ENCODE measurements at regions not wholly inside any gene's neighbourhood (a gene's known extent, or its start where the extent isn't known, plus 50 kb on each side); places are given as distances from the start of the nearest gene placed in this dataset.
"Not testable (repeated sequence)": the region's sequence is repeated elsewhere in the genome, so short reads cannot be mapped to it uniquely, and the experiment has no call there.

DNA sequence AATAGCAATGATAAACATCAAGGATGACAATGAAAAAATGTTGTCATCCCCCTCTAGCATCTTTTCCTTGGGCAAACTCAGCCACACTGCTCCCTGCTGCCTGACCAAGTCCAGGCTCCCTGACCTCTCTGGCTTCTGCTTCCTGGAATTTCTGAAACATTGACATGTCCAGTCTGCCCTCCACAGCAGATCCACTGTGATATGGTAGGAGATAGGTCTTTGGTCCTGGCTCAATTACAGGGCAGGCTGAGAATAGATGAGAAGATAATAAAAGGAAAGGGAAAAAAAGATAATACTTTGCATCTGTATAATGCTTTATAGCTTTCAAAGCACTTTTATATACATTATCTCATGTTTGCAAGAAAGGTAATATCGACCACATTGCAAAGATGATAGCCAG, 417.7 kb downstream of the BUD13 start:
- intact Hi-C loops (cut with micrococcal nuclease), result no loop called here
- H3K27me3 Mint-ChIP-seq, result peaks cover 34% of the 10 kb centered on the region
- H3K4me3 Mint-ChIP-seq, result no peak overlapping the region
- no peaks in the 10 kb centered on the region for H3K36me3 Mint-ChIP-seq (ENCODE audit: low read depth)
- H3K27ac Mint-ChIP-seq, result no peak overlapping the region
- no peaks in the 10 kb centered on the region for H3K9me3 Mint-ChIP-seq
- no peaks in the 10 kb centered on the region for H3K4me1 Mint-ChIP-seq (ENCODE audit: low read depth)

DNA sequence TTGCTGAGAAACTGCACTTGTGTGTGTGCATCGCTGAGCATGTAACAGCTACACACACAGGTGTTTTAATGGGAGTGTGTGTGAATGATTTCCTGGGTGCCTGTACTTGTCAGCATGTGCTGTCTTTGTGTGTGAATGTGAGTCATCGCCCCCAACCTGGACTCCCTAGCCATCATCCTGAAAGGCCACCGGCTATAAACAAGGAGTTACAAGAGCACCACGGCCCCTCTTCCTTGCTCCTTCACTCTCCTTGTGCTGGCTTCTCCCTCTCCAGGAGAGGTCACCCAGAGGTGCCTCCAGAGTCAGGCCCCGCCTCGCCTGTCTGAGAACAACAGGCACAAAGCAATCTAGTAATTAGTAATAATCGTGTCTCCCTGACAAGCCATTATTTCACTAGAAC, 419.2 kb downstream of the BUD13 start:
- no peaks in the 10 kb centered on the region for H3K36me3 Mint-ChIP-seq (ENCODE audit: low read depth)
- intact Hi-C loops (cut with micrococcal nuclease), result no loop called here
- H3K27ac Mint-ChIP-seq, result no peak overlapping the region
- no peak overlapping the region for H3K4me3 Mint-ChIP-seq
- H3K27me3 Mint-ChIP-seq, result peaks cover 24% of the 10 kb centered on the region
- peaks cover 10% of the 10 kb centered on the region for H3K4me1 Mint-ChIP-seq (ENCODE audit: low read depth)
- peaks cover 11% of the 10 kb centered on the region for H3K9me3 Mint-ChIP-seq

DNA sequence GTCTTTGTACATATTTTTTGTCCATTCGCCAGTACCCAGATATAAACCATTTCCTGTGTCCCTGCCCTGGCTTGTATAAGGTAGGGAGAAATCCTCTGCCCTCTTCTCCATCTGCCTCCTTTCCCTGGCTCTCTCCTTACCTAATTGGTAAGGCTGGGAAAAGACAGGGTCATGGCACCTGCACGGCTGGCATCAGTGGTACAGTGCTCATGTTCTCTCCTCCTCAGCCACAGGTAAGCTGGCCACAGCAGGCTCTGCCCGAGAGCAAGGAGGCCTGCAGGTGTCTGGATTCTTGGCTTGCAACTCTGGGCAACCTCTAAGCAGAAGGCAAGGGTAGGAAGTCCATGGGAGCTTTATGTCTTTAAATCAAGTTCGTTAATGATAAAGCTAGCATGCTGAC, 419.9 kb downstream of the BUD13 start:
- Mint-ChIP-seq H3K27ac (no peak overlapping the region), H3K4me3 (no peak overlapping the region)

DNA sequence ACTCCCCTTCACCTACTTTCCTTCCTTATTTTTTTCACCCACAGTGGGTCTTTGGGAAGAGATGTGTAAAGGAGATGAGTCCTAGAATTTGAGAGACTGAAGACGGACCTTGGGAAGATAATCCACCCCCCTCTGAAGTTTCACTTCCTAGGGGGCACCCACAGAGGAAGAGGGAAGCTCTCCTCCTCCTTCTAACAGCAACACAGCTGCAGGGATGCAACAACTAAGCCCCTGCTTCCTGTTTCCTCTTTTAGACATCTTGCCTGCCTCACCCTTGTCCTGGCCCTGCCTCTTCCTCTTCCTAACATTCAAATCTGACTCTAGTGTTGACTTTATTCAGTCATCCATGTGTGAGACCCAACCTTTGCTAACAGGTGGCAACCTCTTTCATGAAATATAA, 424.6 kb downstream of the BUD13 start:
- Mint-ChIP-seq H3K4me3 (no peak overlapping the region), H3K4me1 (ENCODE audit: low read depth) (peaks cover 16% of the 10 kb centered on the region), H3K27ac (no peak overlapping the region), H3K36me3 (ENCODE audit: low read depth) (no peaks in the 10 kb centered on the region), H3K9me3 (peaks cover 17% of the 10 kb centered on the region), H3K27me3 (peaks cover 15% of the 10 kb centered on the region)
- intact Hi-C loops (cut with micrococcal nuclease), result no loop called here

More for the DNA sequence above, 419.9 kb downstream of the BUD13 start:
- intact Hi-C loops (cut with micrococcal nuclease), result no loop called here
- H3K9me3 Mint-ChIP-seq, result peaks cover 17% of the 10 kb centered on the region
- peaks cover 18% of the 10 kb centered on the region for H3K27me3 Mint-ChIP-seq
- H3K4me1 Mint-ChIP-seq (ENCODE audit: low read depth), result peaks cover 16% of the 10 kb centered on the region
- H3K36me3 Mint-ChIP-seq (ENCODE audit: low read depth), result no peaks in the 10 kb centered on the region

DNA sequence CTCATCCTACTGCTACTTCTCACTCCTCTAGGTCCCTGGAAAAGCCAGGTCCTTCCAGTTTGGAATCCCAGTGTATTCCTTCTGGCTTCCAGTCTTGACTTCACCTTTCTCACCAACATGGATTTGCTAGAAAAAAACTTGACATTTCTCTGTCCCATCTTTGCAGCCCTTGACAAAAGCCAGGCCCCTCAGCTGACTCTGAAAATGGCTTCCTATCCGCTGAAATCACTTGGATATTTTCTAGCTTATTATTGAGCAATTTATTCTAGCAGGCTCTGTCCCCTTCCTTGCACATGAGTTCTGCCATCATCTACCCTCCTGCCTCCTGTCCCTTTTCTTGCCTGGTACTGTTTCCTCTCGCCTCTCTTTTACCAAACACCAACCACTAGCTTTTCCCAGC, 427.2 kb downstream of the BUD13 start:
- H3K4me1 Mint-ChIP-seq (ENCODE audit: low read depth), result peaks cover 16% of the 10 kb centered on the region
- H3K4me3 Mint-ChIP-seq, result no peak overlapping the region
- peaks cover 17% of the 10 kb centered on the region for H3K9me3 Mint-ChIP-seq
- H3K27me3 Mint-ChIP-seq, result peaks cover 20% of the 10 kb centered on the region
- no peaks in the 10 kb centered on the region for H3K36me3 Mint-ChIP-seq (ENCODE audit: low read depth)
- intact Hi-C loops (cut with micrococcal nuclease), result no loop called here
- no peak overlapping the region for H3K27ac Mint-ChIP-seq

DNA sequence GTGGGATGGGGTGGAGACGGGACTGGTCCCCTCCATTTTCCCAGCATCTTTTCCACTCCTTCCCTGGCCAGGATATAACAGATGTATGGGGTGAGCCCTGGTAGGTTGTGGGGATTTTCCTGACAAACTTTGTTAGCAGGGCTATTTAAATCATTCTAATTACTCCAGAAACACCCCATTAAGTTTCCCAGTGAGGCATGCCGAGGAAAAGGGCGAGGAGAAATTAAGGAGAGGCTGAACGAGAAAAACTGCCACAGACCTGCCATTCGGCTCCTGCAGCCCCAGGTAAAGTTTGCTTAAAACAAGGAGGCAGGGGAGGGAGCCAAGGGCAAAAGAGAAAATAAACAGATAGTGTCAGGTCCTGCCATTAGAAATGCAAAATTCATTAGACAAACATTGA, 428.2 kb downstream of the BUD13 start:
- Mint-ChIP-seq H3K4me3 (no peak overlapping the region), H3K27ac (no peak overlapping the region), H3K9me3 (peaks cover 17% of the 10 kb centered on the region), H3K4me1 (ENCODE audit: low read depth) (peaks cover 16% of the 10 kb centered on the region), H3K27me3 (peaks cover 21% of the 10 kb centered on the region), H3K36me3 (ENCODE audit: low read depth) (no peaks in the 10 kb centered on the region)
- intact Hi-C loops (cut with micrococcal nuclease), result no loop called here

DNA sequence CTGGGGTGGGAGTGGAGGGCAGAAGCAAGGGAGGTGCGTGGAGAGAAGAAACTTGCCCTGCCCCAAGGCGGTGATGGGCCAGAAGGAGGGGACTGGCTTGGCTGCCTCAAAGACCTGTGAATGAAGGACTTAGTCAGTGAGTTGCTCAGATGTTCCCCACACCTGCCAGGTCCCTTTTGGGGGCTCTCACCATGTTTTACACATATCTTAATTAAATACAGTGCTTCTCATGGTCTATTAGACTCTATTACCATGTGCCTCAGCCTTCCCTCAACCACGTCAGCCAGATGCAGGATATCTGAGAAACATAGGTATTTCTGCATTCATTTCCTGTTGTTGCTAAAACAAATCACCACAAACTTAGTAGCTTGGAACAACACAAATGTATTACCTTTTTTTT, 429.5 kb downstream of the BUD13 start:
- H3K4me1 Mint-ChIP-seq (ENCODE audit: low read depth), result peaks cover 3% of the 10 kb centered on the region

DNA sequence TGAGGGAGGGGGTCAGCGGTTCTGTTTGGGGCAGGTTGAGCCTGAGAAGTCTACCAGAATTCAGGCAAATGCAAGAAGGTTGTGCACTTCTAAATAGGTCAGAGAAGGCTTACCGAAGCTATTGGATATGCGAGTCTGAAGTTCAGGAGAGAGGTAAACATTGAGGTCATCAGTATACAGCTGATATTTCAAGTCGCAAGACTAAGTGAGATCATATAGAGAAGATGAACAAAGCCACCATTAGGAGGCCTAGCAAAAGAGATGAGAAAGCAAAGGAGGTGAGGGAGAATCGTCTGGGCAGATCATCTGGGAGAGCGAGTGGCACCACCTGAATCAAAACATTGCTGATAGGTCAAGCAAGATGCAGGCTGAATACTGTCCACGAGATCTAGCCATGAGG, 430.6 kb downstream of the BUD13 start:
- intact Hi-C loops (cut with micrococcal nuclease), result no loop called here
- Mint-ChIP-seq H3K4me3 (no peak overlapping the region), H3K27me3 (peaks cover 21% of the 10 kb centered on the region), H3K36me3 (ENCODE audit: low read depth) (no peaks in the 10 kb centered on the region), H3K27ac (no peak overlapping the region), H3K4me1 (ENCODE audit: low read depth) (no peaks in the 10 kb centered on the region), H3K9me3 (peaks cover under 1% of the 10 kb centered on the region)

More for the DNA sequence above, 429.5 kb downstream of the BUD13 start:
- H3K27me3 Mint-ChIP-seq, result peaks cover 21% of the 10 kb centered on the region
- intact Hi-C loops (cut with micrococcal nuclease), result no loop called here
- H3K27ac Mint-ChIP-seq, result no peak overlapping the region
- no peak overlapping the region for H3K4me3 Mint-ChIP-seq
- H3K36me3 Mint-ChIP-seq (ENCODE audit: low read depth), result no peaks in the 10 kb centered on the region
- H3K9me3 Mint-ChIP-seq, result peaks cover 3% of the 10 kb centered on the region

DNA sequence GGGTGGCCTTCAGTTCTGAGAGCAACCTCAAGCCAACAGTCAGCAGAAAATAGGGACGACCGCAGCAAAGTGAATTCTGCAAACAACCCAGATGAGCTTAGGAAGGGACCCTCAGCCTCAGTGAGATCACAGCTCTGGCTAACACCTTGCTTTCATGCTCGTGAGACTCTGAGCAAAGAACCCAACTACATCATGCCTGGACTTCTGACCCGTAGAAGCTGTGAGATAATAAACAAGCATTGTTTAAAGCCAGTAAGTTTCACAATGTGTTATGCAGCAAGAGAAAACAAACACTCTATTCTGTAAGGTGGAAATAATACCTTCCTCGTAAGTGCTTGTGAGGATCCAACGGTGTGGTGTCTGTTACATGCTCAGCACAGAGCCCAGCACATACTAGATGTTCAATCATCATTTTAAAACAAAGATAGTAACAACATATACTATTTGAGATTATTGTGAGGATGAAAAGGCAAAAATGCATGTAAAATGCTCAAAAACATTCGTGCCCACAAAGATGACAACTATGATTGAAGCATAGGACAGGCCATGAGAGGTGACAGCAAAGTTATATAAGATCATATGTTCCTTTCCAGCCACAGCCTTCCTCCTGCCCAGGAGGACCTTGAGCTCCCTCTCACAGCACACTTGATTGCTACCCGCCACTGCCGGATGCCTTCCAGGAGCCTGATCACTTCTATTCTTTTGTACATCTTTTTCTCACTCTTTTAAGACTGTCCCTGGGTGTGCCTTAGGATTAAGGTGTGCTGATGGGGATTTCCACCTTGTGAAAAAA, 433.3 kb downstream of the BUD13 start:
- no peak overlapping the region for H3K27ac Mint-ChIP-seq
- no peaks in the 10 kb centered on the region for H3K4me1 Mint-ChIP-seq (ENCODE audit: low read depth)
- intact Hi-C loops (cut with micrococcal nuclease), result no loop called here
- peaks cover 24% of the 10 kb centered on the region for H3K27me3 Mint-ChIP-seq
- H3K9me3 Mint-ChIP-seq, result peaks cover 8% of the 10 kb centered on the region
- H3K4me3 Mint-ChIP-seq, result no peak overlapping the region
- no peaks in the 10 kb centered on the region for H3K36me3 Mint-ChIP-seq (ENCODE audit: low read depth)

DNA sequence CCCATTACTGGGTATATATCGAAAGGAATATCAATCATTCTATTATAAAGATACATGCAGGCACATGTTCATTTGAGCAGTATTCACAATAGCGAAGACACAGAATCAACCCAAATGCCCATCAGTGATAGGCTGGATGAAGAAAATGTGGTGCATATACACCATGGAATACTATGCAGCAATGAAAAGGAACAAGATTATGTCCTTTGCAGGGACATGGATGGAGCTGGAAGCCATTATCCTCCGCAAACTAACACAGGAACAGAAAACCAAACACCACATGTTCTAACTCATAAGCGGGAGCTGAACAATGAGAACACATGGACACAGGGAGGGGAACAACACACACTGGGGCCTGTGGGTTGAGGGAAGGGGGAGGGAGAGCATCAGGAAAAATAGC, 434.3 kb downstream of the BUD13 start:
- H3K4me3 Mint-ChIP-seq; intact Hi-C loops (cut with micrococcal nuclease); H3K4me1 Mint-ChIP-seq (ENCODE audit: low read depth): not testable (repeated sequence)

DNA sequence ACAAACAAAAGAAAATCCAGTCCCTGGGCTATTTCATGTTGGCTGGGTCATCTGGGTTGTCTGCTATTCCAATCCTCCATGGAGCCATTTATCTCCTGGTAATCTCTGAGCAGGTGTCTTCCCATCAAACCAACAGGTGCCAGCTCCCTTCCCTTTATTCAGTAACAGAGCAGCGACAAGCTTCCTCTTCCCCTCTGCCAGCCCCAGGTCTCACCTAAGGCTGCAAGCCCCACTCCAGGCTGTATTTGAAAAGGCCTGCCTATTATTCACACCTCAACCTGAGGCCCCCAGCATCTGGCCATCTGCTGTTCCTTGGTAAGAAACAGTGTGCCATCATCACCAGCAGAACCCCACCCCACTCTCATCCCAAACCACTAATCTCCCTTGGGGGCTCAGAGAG, 436.2 kb downstream of the BUD13 start:
- Mint-ChIP-seq H3K4me3 (no peak overlapping the region), H3K9me3 (peaks cover 8% of the 10 kb centered on the region), H3K36me3 (ENCODE audit: low read depth) (no peaks in the 10 kb centered on the region), H3K27me3 (peaks cover 13% of the 10 kb centered on the region), H3K27ac (no peak overlapping the region), H3K4me1 (ENCODE audit: low read depth) (no peaks in the 10 kb centered on the region)
- intact Hi-C loops (cut with micrococcal nuclease), result no loop called here

More for the DNA sequence above, 434.3 kb downstream of the BUD13 start:
- not testable (repeated sequence) for H3K27ac Mint-ChIP-seq; H3K9me3 Mint-ChIP-seq; H3K36me3 Mint-ChIP-seq (ENCODE audit: low read depth)
- H3K27me3 Mint-ChIP-seq, result peaks cover 18% of the 10 kb centered on the region

DNA sequence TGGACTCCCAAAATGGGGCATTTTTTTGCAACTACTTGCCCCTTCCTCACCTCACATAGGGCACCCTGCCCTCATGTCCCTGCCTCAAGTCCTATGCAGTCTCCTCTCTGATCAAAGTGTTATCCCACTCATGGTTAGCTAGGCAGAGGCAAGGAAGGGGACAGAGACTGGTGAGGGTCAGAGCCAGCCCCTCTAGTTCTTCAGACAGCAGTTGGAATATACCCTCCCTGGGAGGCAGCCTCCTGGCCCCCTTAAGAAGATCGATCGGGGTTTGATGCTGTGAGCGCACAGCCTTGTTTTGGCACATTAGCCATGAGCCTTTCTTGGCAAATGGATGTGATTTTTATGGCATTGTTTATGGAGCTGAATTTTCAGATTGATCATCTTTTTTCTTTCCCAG, 436.9 kb downstream of the BUD13 start:
- H3K9me3 Mint-ChIP-seq, result peaks cover 8% of the 10 kb centered on the region
- H3K4me3 Mint-ChIP-seq, result no peak overlapping the region
- intact Hi-C loops (cut with micrococcal nuclease), result no loop called here
- no peaks in the 10 kb centered on the region for H3K36me3 Mint-ChIP-seq (ENCODE audit: low read depth)
- no peak overlapping the region for H3K27ac Mint-ChIP-seq
- peaks cover 13% of the 10 kb centered on the region for H3K27me3 Mint-ChIP-seq
- no peaks in the 10 kb centered on the region for H3K4me1 Mint-ChIP-seq (ENCODE audit: low read depth)

DNA sequence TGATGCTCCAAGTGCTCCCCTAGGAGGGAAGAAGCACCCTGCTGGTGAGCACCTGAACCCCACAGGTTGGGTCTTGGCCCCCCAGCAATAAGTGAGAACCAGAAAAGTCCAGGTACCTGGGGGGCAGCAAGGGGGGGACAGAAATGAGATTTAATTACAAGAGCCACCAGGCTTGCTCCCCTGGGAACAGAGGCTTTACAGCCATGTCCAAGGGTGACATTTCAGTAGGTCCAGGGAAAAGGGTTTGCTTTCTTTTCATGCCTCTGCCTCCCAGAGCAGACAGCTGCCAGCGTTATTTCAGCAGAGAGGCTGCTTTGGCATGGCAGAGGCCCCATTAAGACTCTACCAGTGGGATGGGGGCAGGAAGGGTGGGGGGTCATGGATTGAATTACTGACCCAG, 437.7 kb downstream of the BUD13 start:
- intact Hi-C loops (cut with micrococcal nuclease), result no loop called here
- Mint-ChIP-seq H3K27ac (no peak overlapping the region), H3K27me3 (peaks cover 11% of the 10 kb centered on the region), H3K9me3 (peaks cover 8% of the 10 kb centered on the region), H3K36me3 (ENCODE audit: low read depth) (no peaks in the 10 kb centered on the region), H3K4me3 (no peak overlapping the region), H3K4me1 (ENCODE audit: low read depth) (no peaks in the 10 kb centered on the region)

DNA sequence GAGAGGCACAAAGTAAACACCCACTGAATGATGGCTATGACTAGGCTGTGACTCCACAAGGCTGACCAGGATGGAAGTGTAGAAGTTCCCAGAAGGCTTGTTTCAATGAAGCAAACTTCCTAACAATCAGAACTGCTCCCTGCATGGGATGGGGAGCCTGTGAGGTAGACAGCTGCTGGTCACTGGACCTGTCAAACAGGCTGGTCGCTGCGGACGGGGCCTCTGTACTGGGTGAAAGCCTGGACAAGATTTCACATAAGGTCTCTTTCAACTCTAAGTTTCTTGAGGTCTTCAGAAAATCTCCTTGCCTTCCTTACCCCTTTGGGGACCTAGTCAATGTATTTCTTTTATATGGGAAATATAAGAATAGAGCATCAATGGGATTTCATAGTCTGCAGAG, 438.2 kb downstream of the BUD13 start:
- Mint-ChIP-seq H3K4me1 (ENCODE audit: low read depth) (no peaks in the 10 kb centered on the region), H3K4me3 (no peak overlapping the region), H3K27ac (no peak overlapping the region), H3K9me3 (peaks cover 8% of the 10 kb centered on the region), H3K36me3 (ENCODE audit: low read depth) (no peaks in the 10 kb centered on the region), H3K27me3 (peaks cover 11% of the 10 kb centered on the region)
- intact Hi-C loops (cut with micrococcal nuclease), result no loop called here

DNA sequence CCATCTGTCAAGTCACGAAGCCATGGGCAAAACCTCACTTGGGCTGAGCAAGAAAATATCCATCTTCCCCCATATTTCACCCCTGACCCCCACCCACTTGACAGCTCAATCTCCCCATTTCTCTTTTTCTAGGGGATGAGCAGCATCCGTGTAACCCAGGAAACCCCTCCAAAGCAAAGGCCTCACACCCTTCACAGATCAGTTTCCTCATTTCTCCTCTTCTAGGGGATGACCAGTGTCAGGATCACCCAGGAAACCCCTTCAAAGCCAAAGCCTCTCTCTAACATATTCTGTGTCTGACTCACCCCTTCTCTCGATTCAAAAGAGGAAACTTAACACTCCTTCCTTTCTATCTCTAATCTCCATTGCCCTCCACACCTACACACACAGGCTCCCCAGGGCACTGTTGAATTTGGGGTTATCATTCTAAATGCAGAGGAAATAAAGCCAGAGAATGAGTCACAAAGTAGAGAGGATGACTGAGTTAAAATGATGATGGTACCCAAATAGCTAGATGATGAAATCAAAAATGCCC, 439.7 kb downstream of the BUD13 start:
- peaks cover 8% of the 10 kb centered on the region for H3K9me3 Mint-ChIP-seq
- H3K36me3 Mint-ChIP-seq (ENCODE audit: low read depth), result no peaks in the 10 kb centered on the region
- H3K27me3 Mint-ChIP-seq, result peaks cover 14% of the 10 kb centered on the region
- H3K27ac Mint-ChIP-seq, result no peak overlapping the region
- no peaks in the 10 kb centered on the region for H3K4me1 Mint-ChIP-seq (ENCODE audit: low read depth)
- no peak overlapping the region for H3K4me3 Mint-ChIP-seq
- intact Hi-C loops (cut with micrococcal nuclease), result no loop called here
